ENCODE measurements at regions not wholly inside any gene's neighbourhood (a gene's known extent, or its start where the extent isn't known, plus 50 kb on each side); places are given as distances from the start of the nearest gene placed in this dataset.
"Not testable (repeated sequence)": the region's sequence is repeated elsewhere in the genome, so short reads cannot be mapped to it uniquely, and the experiment has no call there.

DNA sequence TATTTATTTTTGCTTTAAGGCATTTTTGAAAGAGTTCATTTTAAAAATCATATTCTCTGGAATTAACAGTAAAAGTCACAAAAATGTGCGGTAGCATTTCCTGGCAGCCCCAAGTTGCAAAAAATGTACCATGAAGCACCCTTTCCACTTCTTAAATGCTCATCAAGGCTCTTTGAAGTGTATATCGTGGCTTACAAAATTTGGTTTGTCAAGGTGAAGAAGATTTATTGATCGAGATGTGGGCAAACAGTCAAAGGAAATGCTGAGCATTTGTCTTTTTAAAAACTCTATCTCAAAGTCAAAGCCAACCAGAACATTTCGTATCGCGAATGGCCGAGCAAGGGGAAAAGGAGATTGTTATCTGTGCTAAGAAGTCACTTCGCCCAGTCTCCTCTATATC lies 277.5 kb upstream of the KAZN start:
- DNase-seq: no peak

DNA sequence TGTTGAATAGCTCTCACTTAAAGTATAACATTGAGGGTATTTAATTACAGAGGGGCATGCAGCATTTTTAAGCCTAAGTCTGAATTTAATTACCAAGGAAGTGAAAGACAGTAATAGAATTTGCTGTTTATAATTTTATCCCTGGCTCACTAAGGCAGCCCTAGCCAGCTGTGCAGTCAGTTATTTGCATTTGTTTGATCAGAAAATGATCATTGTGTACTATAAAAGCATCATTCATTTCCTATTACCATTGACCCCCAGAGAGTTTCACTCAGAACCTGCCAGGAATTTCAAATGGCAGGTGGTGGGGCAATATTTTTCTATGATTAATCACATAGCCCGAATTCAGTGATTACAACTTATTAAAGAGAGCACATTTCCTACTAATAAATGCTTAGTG lies 277.1 kb upstream of the KAZN start:
- no peak for DNase-seq

DNA sequence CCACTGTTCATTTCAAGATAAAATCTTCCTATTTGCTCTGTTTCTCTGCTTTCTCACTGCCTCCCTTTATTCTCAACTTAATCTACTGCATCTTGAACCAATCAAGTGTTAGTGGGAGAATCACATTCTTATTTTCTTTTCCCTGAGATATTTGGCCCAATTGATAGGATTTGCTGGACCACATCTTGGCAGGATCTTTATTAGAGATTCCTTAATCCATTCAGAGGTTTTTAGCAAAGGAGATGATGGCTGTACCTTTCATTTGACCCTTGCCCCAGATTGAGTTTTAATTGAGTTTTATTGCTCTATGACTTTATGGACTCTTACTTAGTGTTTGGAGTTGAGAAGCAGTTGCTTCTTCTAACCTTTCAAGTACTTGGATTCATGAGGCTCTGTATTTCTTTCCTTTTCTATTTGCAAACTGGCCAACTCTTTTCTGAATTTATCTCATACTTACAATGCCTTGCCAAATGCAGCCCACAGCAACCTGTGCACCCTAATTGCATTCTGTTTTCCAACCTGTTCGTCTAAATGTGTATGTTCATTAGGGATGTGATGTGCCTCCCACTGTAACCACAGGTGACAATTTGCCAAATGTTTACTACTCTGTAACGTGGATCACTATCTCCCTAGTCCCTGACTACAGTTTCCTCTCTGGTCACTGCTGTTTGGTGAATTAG lies 274.8 kb upstream of the KAZN start:
- DNase-seq: no peak

DNA sequence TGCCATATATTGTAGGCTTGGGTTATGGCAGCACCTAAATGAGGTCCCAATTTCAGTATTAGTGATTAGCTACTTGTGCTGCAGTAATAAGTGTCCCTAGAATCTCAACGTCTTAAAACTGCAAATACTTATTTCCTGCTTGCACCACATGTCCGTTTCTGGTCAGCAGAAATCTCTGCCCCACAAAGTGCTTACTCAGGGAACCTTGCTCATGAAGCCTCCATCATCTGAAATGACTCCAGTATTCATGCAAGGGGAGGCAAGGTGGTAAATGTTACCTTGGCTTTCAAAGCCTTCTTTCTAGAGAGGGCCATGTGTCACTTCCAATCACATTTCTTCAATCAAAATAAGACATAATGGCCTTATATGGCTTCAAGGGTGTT lies 274.2 kb upstream of the KAZN start:
- DNase-seq: no peak

DNA sequence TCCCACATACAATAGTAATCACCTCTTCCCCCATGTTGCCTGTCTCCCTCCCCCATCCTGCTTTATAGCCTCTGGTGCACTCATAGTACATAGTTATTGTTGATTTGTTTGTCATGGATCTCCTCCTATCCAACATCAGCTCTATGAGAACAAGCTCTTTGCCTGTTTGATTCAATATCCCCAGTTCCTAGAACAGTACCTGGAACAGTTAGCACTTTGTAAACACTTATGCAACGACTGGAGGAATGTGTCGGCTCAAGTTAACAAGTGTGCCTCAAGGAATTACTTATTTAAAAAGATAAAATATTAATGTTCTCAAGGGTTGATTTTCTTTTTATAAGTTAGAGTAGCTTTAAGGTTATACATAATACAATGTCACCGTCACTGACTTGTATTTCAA lies 271.6 kb upstream of the KAZN start:
- no peak for DNase-seq

DNA sequence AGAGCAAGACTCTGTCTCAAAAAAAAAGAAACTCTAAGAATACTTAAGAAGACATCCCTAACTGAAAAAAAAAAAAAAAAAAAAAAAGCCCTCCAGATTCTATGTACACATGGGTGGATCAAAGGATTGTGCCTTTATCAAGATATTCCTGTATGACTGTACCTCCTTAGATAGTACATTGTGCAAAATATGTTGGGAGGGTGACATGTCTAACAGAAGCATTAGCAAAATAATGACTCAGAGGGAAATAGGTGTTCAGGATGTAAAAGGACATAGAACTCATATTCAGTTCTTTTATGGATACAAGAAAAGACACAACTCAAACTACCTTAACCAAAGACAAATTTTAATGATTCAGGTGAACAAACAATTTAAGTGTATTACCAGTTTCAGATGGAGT lies 269.8 kb upstream of the KAZN start:
- no peak for DNase-seq

DNA sequence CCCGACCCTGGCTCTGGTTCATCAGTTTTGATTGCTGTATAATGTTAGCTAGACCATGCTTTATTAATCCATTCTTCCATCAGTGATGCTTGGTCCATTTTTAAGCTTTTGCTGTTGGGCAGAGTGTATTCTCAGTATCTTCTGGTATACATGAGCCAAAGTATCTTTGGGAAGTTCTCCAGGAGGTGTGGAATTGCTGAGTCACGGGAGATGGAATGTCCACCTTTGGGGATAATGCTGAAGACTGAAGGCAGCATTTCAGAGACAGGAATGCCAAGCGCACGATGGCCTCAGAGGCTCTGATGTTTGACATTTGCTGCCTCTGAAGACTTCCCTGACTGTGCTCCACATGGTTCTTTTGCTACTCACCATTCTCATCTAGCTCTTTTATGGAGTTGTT lies 266.3 kb upstream of the KAZN start:
- no peak for DNase-seq

DNA sequence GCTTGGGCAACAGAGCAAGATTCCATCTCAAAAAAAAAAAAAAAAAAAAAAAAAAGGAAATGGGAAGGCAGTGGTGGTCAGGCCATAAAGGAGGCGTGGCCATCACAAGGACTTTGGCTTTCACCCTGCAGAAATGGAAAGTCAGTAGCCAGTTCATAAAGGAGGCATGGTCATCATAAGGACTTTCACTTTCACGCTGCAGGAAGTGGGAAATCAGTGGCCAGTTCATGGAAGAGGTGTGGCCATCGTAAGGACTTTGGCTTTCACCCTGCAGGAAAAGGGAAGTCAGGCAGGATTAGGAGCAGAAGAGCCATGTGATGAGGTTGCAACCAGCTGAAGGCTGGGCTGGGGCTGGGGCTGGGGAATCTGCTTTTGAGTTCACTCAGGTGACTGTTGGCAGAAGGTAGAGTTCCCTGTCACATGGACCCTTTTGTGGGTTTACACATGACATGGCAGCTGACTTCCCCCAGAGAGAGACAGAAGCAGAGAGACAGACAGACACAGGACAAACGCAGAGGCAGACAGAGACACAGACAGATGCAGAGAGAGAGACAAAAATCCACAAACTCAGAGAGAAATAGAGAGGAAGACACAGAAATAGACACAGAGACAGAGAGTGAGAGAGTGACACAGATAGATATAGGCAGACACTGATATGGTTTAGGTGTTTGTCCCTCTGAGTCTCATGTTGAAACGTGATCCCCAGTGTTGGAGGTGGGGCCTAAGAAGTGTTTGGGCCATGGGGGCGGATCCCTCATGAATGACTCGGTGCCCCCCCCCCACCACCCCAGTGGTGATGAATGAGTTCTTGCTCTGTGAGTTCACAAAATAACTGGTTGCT lies 263.9 kb upstream of the KAZN start:
- no peak for DNase-seq

DNA sequence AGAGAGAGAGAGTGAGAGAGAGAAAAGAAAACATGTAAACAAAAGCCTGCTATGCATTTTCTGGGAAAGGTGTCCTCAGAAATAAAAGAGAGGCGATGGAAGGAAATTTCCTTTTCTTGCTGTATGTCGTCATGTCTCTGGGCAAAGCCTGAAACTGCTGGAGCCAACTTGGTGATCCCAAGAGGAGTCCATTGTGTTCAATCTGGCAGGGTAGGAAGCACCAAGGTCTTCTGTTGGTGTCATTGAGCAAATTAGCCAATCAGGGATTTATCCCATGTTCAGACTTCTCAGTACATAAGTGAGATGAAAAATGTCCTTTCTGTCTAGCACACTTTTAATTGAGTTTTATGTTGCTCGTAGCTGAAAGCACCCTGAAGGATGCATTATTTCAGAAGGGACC lies 260.0 kb upstream of the KAZN start:
- no peak for DNase-seq

DNA sequence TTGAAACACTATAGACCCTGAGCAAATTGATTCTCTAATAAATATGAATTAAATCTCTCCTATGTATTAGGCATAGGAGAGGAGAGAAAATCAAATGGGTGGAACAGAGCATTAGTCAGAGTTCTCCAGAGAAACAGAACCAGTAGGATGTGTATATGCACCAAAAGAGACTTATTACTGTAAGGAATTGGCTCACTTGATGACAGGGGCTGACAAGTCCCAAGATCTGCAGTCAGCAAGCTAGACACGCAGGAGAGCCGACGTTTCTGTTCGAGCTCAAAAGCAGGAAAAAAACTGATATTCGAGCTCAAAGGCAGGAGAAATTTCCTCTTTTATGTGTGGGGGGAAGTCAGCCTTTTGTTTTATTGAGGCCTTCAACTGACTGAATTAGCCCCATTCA lies 259.2 kb upstream of the KAZN start:
- DNase-seq: no peak

DNA sequence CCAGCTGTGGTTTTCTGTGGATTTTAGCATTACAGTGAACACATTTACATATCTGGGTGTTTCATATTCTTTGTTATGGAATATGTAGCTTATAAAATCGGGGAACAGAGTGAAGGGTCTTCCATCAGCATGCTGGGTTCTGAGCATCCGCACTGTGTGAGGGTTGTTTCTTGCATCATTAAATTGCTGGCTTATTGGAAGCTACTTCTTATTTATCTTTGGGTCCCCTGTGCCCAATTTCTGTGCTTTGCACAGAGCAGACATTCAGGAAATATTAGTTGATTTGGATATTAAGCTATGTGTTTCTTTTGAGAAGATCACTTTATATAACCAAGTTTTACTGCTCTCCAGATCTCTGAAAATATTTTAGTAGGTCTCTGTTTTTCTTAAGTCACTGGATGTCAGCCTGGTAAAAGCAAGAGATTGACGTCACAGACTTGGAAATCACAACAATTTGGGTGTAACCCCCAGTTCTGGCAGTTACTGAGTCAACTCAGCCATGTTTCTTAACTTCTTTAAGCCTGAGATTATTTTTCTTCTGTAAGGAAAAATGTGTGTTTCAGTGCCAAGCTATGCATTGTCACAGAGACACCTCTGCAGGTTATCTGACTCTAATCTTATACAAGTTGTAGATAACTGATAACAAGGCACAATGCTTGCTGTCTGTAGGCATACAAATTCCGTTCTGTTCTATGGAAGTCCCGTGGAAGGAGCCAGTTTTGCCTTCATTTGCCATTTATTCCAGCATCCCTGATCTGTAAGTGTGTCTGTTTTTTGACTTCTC lies 258.3 kb upstream of the KAZN start:
- DNase-seq: no peak

DNA sequence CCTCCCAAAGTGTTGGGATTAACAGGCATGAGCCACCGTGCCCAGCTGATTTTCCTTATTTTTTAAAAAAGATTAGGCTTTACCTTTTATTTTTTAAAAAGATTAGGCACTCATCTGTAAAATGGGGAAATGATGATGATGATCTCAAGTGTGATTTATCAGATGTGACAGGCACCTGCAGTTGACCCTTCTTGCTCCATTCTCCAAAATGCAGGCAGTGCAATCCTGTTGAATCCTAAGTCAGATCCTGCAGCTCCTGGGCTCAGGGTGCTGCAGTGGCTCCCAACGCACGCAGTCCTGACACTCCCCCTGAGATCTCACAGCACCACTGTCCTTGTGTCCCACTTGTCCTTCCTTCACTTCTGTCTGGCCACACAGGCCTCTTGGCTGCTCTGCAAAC lies 257.3 kb upstream of the KAZN start:
- DNase-seq: no peak

DNA sequence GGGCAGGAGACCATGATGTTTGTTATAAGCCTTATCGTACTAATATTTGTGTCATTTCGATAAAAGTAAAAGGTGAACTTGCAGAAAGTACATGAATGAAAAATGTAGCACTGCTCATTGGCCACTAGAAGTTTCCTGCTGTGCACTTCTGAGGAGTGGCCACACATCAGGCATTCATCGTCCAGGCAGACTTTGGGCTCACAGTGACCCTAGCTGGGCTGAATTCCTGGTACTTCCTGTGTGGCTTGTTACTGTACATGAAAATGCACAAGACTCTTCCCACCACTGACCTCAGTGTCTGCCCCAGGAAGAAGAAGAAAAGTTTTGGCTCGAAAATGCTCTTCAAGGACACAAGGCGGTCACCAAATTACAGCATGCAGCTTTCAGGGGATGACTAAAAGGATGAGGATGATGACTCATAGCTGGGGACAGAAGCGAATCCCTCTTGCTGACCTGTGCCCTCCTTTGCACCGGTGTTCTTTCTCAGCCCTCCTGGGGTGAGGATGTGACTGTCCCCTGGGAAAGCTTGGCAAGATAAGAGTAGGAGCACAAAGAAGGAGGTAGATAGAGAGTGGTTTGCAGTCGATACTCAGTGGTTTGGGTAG lies 252.4 kb upstream of the KAZN start:
- DNase-seq: no peak

DNA sequence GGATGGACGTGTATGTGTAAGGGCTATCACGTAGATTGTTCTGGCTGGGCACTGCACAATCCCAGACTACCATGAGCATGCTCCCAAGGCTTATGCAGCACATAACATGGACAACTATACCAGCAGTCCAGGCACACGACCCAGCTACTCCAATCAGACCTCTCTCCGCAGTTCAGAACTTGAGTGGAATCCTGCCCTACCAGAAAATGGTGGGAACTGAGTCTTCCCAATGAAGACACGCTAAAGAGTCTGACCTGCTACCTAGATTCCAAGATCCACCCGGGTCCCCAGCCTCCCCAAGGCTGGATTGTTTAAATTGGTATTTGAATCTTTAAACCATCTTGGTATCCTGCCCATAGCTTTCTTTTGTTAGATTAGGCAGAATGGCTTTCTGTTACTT lies 251.3 kb upstream of the KAZN start:
- DNase-seq: no peak

DNA sequence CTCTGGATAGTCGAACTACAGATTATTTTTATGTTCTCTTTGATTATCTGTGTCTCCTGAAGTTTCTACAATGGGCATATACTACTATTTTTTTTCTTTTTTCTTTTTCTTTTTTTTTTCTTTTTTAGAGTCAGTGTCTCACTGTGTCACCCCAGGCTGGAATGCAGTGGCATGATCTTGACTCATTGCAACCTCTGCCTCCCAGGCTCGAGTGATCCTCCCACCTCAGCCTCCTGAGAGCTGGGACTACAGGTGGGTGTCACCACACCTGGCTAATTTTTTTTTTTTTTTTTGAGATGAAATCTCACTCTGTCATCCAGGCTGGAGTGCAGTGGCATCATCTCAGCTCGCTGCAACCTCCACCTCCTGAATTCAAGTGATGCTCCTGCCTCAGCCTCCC lies 250.7 kb upstream of the KAZN start:
- no peak for DNase-seq

DNA sequence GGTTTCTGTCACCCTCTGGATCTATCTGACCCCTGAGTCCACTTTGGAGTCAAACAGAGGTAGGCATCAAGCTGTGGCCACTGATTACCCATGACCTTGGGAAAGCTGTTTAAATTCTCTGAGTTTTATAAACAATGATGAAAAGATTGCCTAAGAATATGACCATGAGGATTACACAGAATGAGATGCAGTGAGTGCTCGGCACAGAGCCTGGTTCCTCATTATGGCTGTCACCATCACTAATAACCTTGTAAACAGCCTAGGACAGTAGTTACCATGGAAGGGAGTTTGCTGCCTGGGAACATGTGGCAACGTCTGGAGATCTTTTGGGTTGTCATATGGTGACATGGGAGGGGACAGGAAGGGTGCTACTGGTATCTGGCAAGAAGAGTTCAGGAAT lies 248.3 kb upstream of the KAZN start:
- DNase-seq: no peak

DNA sequence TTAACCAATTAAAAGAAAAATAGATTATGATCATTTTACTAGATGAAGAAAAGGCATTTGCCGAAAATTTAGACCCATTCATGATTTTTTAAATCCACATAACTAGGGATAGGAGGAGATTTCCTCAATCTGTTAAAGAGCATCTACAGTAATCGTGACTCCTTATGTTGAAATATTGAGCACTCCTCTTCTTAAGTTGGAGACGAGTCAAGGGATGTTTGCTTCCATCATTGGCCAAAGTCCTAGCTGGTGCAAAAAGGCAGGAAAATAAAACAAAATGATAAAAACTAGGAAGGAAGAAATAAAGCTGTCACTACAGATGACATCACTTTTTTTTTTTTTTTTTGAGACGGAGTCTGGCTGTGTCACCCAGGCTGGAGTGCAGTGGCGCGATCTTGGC lies 245.6 kb upstream of the KAZN start:
- DNase-seq: no peak

DNA sequence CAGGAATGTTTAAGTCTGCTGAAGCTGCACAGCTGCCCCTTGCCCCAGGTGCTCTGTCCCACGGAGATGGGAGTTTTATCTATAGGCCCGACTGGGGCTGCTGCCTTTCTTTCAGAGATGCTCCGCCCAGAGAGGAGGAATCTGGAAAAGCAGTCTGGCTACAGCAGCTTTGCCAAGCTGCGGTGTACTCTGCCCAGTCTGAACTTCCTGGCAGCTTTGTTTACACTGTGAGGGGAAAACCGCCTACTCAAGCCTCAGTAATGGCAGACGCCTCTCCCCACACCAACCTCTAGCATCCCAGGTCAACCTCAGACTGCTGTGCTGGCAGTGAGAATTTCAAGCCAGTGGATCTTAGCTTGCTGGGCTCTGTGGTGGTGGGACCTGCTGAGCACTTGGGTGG lies 237.5 kb upstream of the KAZN start:
- DNase-seq: not testable (repeated sequence)

DNA sequence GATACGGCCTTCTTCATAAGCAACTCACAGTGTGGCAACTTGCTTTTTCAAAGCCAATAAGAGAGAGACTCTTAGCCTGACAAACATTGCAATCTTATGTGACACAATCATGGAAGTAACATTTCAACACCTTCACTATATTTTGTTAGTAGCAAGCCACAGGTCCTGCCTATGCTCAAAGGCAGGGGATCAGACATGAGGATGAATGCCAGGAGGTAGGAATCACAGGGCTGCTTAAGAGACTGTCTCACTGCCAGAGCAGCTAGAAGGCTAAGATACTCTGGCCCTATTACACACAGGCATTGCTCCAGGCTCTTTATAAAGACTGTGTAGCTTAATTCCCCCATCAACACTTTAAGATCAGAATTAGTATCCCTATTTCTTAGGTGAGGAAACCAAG lies 236.2 kb upstream of the KAZN start:
- no peak for DNase-seq

DNA sequence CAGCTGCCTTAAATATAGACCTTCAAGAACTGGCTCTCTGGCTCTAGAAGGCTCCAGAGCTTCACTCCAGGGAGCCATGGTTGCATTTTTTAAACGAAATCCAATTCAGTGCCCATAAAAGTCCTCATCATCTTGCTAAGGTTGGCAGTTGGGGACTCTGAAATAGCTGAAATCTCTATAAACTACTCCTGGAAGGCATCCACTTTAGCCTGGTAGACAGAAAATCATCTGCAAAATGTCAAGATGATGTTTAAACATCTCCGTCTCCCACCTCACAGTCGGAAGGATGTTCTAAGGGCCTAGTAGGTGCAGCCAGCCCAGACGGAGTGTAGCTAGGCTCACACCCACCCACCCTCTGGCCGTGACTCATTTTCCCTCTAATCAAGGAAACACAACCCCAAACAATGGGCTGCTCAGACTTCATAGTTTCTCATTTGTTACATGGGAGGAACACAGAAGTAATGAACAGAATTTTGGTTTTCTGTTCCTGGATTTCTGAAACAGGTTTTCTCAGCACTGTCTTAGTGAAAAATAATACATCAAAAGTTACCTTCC lies 235.4 kb upstream of the KAZN start:
- no peak for DNase-seq

DNA sequence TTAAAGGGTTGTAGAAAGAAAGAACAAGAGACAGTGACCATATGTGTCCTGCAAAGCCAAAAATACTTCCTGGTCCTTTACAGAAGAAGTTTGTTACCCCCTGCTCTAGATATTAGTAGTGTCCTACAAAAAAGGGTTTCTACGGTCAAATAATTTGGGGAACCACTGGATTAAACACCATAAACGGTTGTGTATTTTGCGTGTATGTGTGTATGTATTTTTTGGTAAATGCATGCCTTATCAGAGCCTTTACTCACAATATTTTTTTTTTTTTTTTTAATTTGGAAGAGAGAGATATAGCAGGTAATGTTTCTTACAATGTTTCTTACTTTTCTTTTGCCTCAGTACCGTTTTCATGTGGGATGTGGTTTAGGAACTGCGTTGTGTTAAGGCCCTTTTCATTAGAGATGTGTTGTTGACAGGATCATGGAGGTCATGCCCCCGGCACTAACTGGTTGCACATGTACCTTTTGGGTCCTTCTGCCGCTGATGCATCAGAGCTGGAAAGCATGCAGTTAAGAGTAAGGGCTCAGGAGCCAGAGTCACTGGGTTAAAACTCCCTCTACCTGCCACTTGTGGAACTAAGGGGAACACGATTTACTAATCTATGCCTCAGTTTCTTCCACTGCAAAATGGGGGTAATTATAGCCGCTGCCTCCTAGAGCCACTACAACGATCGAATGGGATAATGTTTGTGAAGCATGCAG lies 234.6 kb upstream of the KAZN start:
- DNase-seq: no peak

DNA sequence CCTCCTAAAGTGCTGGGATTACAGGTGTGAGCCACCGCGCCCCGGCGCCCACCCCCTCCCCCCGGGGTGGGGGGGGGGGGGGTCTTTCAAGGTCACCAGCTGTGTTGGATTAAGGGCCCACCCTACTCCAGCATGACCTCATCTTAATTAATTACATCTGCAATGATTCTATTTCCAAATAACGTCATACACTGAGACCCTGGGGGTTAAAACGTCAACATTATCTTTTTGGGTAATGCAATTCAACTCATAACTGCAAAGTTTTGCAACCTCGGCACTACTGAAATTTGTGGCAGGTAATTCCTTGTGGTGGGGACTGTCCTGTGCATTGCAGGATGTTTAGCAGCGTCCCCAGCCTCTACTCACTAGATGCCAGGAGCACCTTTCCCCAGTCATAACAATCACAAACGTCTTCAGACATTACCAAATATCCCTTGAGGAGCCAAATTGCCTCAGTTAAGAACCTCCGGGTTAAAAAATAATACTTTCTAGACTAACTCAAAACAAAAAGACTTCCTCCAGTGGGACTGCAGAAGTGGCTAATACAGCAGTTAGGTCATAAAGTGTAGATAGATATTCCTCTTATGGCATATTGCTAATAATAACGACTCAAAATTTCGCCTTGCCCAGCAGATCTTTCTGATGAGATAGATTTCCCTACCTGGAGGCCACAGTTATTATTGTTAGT lies 233.0 kb upstream of the KAZN start:
- no peak for DNase-seq
